ENCODE measurements at regions not wholly inside any gene's neighbourhood (a gene's known extent, or its start where the extent isn't known, plus 50 kb on each side); places are given as distances from the start of the nearest gene placed in this dataset.

- BruUV-seq (replicated peaks), result no TSS peak
- H3K79me2 ChIP-seq (ENCODE audit: insufficient read depth, low read length), result no peaks in the 10 kb centered on the region
- H3K27me3 ChIP-seq (ENCODE audit: insufficient read depth, low read length), result no peaks in the 10 kb centered on the region
- ATAC-seq, result no peak
- H3K36me3 ChIP-seq (ENCODE audit: control insufficient read depth in 1 of 2, insufficient read depth in 2 of 2, low read length in 2 of 2), result no peaks in the 10 kb centered on the region
- H3K9me3 ChIP-seq (ENCODE audit: control insufficient read depth in 1 of 2, insufficient read depth in 1 of 2, low read depth in 1 of 2, low read length in 2 of 2), result no peaks in the 10 kb centered on the region
- intact Hi-C loops (cut with micrococcal nuclease), result no loop called here
- ChIA-PET CTCF (no interaction called here), RAD21 (ENCODE audit: low non-redundant PET in 1 of 2, low total read pairs in 2 of 2, uncharacterized antibody in 2 of 2, unreplicated experiment in 2 of 2) (no interaction called here), POLR2A (no interaction called here)
- no peak overlapping the region for H3K4me2 ChIP-seq (ENCODE audit: low read length)
- H3K4me1 ChIP-seq (ENCODE audit: control insufficient read depth in 1 of 2, insufficient read depth in 2 of 2, low read length in 2 of 2), result no peaks in the 10 kb centered on the region
- no peak overlapping the region for H3K4me3 ChIP-seq (replicated peaks in 1 of 2; ENCODE audit: low read depth in 1 of 2, low read length in 2 of 2)
- no peak overlapping the region for H3K27ac ChIP-seq (ENCODE audit: low read depth, low read length)
- DNase-seq (ENCODE audit: low read depth, low spot score), result no peak
- no peaks in the 10 kb centered on the region for H3K9me2 ChIP-seq (ENCODE audit: insufficient read depth)
- no peak overlapping the region for H2AFZ ChIP-seq (ENCODE audit: low read depth, low read length, poor library complexity, severe bottlenecking)
- H4K20me1 ChIP-seq (ENCODE audit: insufficient read depth), result no peaks in the 10 kb centered on the region
- no peak overlapping the region for H3K9ac ChIP-seq (ENCODE audit: low read length)
- TF ChIP-seq SRF (IDR thresholded peaks at IDR 0.05; ENCODE audit: low read depth), result no peak
- TF ChIP-seq FOSL1 (IDR thresholded peaks at IDR 0.05; ENCODE audit: low read depth), result no peak
- TF ChIP-seq EZH2phosphoT487 (IDR thresholded peaks at IDR 0.05; ENCODE audit: borderline replicate concordance), result no peak
- no peak for TF ChIP-seq ZFX (IDR thresholded peaks at IDR 0.05)
- no peak for TF ChIP-seq EZH2 (IDR thresholded peaks at IDR 0.05)
- TF ChIP-seq CTCF (IDR thresholded peaks at IDR 0.05 in 2 of 3, conservative IDR thresholded peaks at IDR 0.05 in 1 of 3; ENCODE audit: borderline replicate concordance in 1 of 3, insufficient read depth in 1 of 3, low read depth in 2 of 3, low read length in 2 of 3), result no peak
- TF ChIP-seq CBX3 (IDR thresholded peaks at IDR 0.05; ENCODE audit: low read depth), result no peak
- no peak for TF ChIP-seq REST (IDR thresholded peaks at IDR 0.05; ENCODE audit: low read depth)
- no peak for TF ChIP-seq YY1 (IDR thresholded peaks at IDR 0.05; ENCODE audit: extremely low read depth, insufficient replicate concordance, low read depth, low read length)
- no peak for TF ChIP-seq RAD21 (IDR thresholded peaks at IDR 0.05; ENCODE audit: low read depth)
These were observed 114.9 kb downstream of the SPP2 start for GRCh38 chr2:234165421-234165820.

All from HCT116 (cell line).